ENCODE measurements at regions not wholly inside any gene's neighbourhood (a gene's known extent, or its start where the extent isn't known, plus 50 kb on each side); places are given as distances from the start of the nearest gene placed in this dataset.

DNA sequence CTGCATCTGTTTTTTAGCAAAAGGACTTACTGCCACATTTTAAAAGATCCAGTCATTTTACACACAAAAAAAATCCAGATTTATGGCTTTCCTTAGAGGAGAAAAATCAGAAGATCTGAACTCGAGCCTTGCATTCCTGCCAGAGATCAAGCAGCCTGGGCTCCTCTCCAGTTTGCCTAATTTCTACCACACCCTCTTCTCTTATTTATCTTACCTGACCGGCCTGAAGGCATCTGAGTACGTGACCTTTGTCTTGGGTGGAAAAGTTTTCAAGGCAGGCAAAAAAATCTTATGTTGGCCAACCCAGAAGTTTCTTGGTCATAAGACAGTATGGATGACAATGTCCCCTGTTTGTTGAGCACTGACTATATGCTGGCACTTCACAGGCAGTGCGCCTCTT is 60.3 kb downstream of the CHRD start:
- peaks cover 2% of the 10 kb centered on the region for H3K27me3 Mint-ChIP-seq (ENCODE audit: unreplicated experiment)

DNA sequence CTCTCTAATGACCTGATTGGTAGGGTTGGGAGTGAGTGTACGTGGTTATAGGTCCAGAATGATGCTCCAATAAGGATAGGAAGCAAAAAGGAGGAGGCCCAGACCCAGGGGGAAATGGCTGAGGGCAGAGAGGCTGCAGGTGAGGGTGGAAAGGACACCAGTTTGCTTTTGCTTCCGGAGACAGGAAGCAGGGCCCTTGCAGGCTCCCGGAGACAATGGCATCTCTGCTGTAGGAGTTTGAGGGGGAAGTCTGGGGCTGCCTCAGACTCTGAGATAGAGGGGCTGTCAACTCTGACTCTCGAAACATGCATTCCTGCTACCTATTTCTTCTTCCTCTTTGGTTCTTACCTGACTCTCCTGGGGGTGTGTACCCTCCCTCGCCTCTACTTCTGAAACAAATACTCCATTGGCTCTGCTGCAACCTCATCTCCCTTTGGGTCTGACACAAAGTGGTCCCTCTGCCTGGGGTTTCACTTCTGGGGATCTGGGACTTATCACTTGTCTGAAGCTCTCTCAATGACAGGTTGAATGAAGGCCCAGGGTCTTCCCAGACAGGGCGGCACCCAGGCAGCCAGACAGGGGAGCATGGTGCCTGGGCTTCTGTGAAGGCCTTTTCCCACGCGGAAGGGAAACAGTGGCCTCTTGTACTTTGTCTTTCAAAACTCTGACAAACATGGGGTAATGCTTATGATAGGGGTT is 61.5 kb downstream of the CHRD start:
- peaks cover 2% of the 10 kb centered on the region for H3K27me3 Mint-ChIP-seq (ENCODE audit: unreplicated experiment)
- peaks cover 4% of the 10 kb centered on the region for H3K36me3 Mint-ChIP-seq (ENCODE audit: low read depth, unreplicated experiment)
- peak; percentile 29 for DNase-seq (ENCODE audit: low spot score)
- no peak overlapping the region for H3K4me3 Mint-ChIP-seq (ENCODE audit: unreplicated experiment)
- peak overlapping the region; percentile 88 for H3K27ac Mint-ChIP-seq (ENCODE audit: unreplicated experiment)
- TF ChIP-seq, protein P1, sequence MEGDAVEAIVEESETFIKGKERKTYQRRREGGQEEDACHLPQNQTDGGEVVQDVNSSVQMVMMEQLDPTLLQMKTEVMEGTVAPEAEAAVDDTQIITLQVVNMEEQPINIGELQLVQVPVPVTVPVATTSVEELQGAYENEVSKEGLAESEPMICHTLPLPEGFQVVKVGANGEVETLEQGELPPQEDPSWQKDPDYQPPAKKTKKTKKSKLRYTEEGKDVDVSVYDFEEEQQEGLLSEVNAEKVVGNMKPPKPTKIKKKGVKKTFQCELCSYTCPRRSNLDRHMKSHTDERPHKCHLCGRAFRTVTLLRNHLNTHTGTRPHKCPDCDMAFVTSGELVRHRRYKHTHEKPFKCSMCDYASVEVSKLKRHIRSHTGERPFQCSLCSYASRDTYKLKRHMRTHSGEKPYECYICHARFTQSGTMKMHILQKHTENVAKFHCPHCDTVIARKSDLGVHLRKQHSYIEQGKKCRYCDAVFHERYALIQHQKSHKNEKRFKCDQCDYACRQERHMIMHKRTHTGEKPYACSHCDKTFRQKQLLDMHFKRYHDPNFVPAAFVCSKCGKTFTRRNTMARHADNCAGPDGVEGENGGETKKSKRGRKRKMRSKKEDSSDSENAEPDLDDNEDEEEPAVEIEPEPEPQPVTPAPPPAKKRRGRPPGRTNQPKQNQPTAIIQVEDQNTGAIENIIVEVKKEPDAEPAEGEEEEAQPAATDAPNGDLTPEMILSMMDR (IDR thresholded peaks at IDR 0.05; ENCODE audit: unreplicated experiment), result no peak
- H3K4me1 Mint-ChIP-seq (ENCODE audit: unreplicated experiment), result peaks cover 18% of the 10 kb centered on the region
- no peaks in the 10 kb centered on the region for H3K9me3 Mint-ChIP-seq (ENCODE audit: unreplicated experiment)

More for the DNA sequence above, 60.3 kb downstream of the CHRD start:
- Mint-ChIP-seq H3K9me3 (ENCODE audit: unreplicated experiment) (no peaks in the 10 kb centered on the region), H3K36me3 (ENCODE audit: low read depth, unreplicated experiment) (peaks cover 4% of the 10 kb centered on the region), H3K4me3 (ENCODE audit: unreplicated experiment) (no peak overlapping the region), H3K4me1 (ENCODE audit: unreplicated experiment) (peaks cover 18% of the 10 kb centered on the region), H3K27ac (ENCODE audit: unreplicated experiment) (no peak overlapping the region)
- DNase-seq (ENCODE audit: low spot score), result no peak
- TF ChIP-seq, protein P1 (IDR thresholded peaks at IDR 0.05; ENCODE audit: unreplicated experiment), result no peak

DNA sequence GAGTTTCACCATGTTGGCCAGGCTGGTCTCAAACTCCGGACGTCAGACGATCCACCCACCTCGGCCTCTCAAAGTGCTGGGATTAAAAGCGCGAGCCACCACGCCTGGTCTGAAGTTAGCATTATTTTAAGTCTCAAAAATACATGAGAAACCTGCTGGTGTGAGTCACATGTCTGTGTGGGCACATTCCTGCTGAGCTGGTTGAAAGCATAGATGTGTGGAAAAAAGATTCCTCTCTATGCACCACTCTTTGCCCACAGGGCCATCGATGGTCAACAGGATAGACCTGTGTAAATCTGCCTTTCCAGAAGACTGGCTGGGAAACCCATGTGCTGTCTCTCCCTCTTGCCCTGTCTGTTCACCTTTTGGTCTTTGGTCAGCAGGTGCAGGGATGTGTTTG is 63.5 kb downstream of the CHRD start:
- TF ChIP-seq, protein P1 (IDR thresholded peaks at IDR 0.05; ENCODE audit: unreplicated experiment), result no peak
- Mint-ChIP-seq H3K36me3 (ENCODE audit: low read depth, unreplicated experiment) (peaks cover 4% of the 10 kb centered on the region), H3K9me3 (ENCODE audit: unreplicated experiment) (no peaks in the 10 kb centered on the region), H3K27me3 (ENCODE audit: unreplicated experiment) (peaks cover 7% of the 10 kb centered on the region), H3K27ac (ENCODE audit: unreplicated experiment) (no peak overlapping the region), H3K4me3 (ENCODE audit: unreplicated experiment) (no peak overlapping the region), H3K4me1 (ENCODE audit: unreplicated experiment) (peaks cover 18% of the 10 kb centered on the region)
- DNase-seq (ENCODE audit: low spot score), result no peak

DNA sequence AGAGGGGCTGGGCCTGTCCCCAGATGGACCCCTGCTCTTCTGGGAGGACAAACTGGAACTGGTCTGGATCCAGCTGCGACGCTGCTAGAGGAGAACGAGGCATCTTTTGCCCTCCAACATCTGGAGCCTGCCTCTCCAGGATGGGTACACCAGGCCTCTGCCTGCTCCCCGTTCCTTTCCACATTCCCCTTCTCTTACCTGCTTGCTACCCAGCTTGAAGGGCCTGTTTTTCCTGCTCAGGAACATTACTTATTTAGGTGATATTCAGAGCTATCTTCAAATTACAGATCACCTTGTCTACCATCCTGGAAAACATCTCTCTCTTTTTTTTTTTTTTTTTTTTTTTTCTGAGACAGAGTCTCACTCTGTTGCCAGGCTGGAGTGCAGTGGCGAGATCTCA is 64.0 kb downstream of the CHRD start:
- H3K27ac Mint-ChIP-seq (ENCODE audit: unreplicated experiment), result no peak overlapping the region
- peaks cover 4% of the 10 kb centered on the region for H3K36me3 Mint-ChIP-seq (ENCODE audit: low read depth, unreplicated experiment)
- peaks cover 18% of the 10 kb centered on the region for H3K4me1 Mint-ChIP-seq (ENCODE audit: unreplicated experiment)
- H3K4me3 Mint-ChIP-seq (ENCODE audit: unreplicated experiment), result no peak overlapping the region
- TF ChIP-seq, protein P1 (IDR thresholded peaks at IDR 0.05; ENCODE audit: unreplicated experiment), result no peak
- H3K27me3 Mint-ChIP-seq (ENCODE audit: unreplicated experiment), result peaks cover 7% of the 10 kb centered on the region
- H3K9me3 Mint-ChIP-seq (ENCODE audit: unreplicated experiment), result no peaks in the 10 kb centered on the region
- DNase-seq (ENCODE audit: low spot score), result no peak

DNA sequence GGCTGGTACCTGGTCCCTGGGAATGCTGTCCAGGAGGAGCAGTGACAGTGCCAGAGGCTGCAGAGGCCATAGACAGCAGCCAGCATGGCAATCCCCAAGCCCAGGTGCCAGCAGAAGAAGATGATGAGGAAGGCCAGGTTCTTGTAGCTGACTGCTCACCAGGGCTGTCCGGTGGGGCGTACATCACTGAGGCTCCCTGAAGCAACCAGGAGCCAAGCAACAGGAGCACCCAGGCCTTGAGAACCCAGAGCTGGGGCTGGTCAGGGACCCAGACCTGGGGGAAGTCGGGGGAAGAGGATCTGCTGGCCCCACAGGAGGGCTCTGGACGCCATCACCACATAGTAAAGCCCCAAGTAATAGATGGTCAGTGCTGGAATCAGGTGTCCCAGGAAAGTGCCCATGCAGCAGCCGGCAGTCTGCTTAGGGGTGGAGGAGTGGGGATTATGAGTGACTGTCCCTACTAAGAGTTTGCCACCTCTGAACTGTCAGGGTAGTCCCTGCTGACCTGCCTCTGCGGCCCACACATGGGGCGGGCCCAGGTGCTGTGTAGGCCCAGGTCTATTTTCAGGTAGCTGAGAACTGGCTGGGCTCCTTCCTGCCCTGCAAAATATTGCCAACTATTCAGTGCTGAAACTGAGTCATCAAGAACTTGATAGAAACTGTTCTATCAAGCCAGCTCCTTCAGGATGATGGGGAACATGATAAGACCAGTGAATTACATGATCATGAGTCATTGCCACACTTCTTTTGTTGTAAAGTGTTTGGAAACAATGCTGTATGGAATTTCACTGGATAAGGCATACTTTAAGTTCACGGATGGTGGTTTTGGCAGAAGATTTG is 68.7 kb downstream of the CHRD start:
- Mint-ChIP-seq H3K4me1 (ENCODE audit: unreplicated experiment) (no peaks in the 10 kb centered on the region), H3K36me3 (ENCODE audit: low read depth, unreplicated experiment) (no peaks in the 10 kb centered on the region), H3K4me3 (ENCODE audit: unreplicated experiment) (no peak overlapping the region), H3K27ac (ENCODE audit: unreplicated experiment) (no peak overlapping the region), H3K9me3 (ENCODE audit: unreplicated experiment) (no peaks in the 10 kb centered on the region), H3K27me3 (ENCODE audit: unreplicated experiment) (peaks cover 7% of the 10 kb centered on the region)
- DNase-seq (ENCODE audit: low spot score), result no peak
- TF ChIP-seq, protein P1 (IDR thresholded peaks at IDR 0.05; ENCODE audit: unreplicated experiment), result no peak
